GM23338 (cell line): ENCODE measurements at regions not wholly inside any gene's neighbourhood (a gene's known extent, or its start where the extent isn't known, plus 50 kb on each side); places are given as distances from the start of the nearest gene placed in this dataset.

ENCODE experiments used
- ATAC-seq: fragments of 200-7000 bp; cut with Tn5 transposase; 3 replicates; pipeline ENCODE4 v1.9.1; 2020
- DNase-seq: peaks from one replicate; pipeline ENCODE4 v3.0.0-alpha.2; 2015; ENCODE audit warnings: low spot score
- H2AFZ ChIP-seq: fragments of 200-600 bp; sonication (generic); 2 replicates; pipeline ENCODE4 v1.8.0; 2016; ENCODE audit warnings: antibody characterized with exemption, mild to moderate bottlenecking, moderate library complexity
- H3F3A ChIP-seq: fragments of 200-600 bp; sonication (generic); replicated peaks from 2 replicates; pipeline ENCODE4 v1.8.0; 2017; ENCODE audit warnings: antibody characterized with exemption, mixed run types, low read depth
- H3K27ac ChIP-seq: fragments of 200-600 bp; sonication (generic); 2 replicates; pipeline ENCODE4 v1.6.1; 2016; ENCODE audit warnings: low read depth
- H3K27me3 ChIP-seq: fragments of 200-600 bp; sonication (generic); 2 replicates; pipeline ENCODE4 v1.8.0; 2016; ENCODE audit warnings: mild to moderate bottlenecking, mixed run types, moderate library complexity; ENCODE audit not compliant: insufficient read depth
- H3K36me3 ChIP-seq: fragments of 200-600 bp; sonication (generic); 2 replicates; pipeline ENCODE4 v1.8.0; 2016; ENCODE audit warnings: mild to moderate bottlenecking; ENCODE audit not compliant: insufficient read depth
- H3K4me1 ChIP-seq: fragments of 200-600 bp; sonication (generic); 2 replicates; pipeline ENCODE4 v1.8.0; 2016; ENCODE audit warnings: mild to moderate bottlenecking, moderate library complexity; ENCODE audit not compliant: insufficient read depth
- H3K4me2 ChIP-seq: fragments of 200-600 bp; sonication (generic); 2 replicates; pipeline ENCODE4 v1.7.1; 2017; ENCODE audit warnings: mixed run types
- H3K4me3 ChIP-seq: fragments of 200-600 bp; sonication (generic); 2 replicates; pipeline ENCODE4 v1.6.1; 2016; ENCODE audit warnings: mixed run types
- H3K79me2 ChIP-seq: fragments of 200-600 bp; sonication (generic); replicated peaks from 2 replicates; pipeline ENCODE4 v1.8.0; 2017; ENCODE audit warnings: mild to moderate bottlenecking; ENCODE audit not compliant: insufficient read depth
- H3K9me2 ChIP-seq: fragments of 200-600 bp; sonication (generic); 2 replicates; pipeline ENCODE4 v1.8.0; 2017; ENCODE audit not compliant: insufficient read depth
- H4K20me1 ChIP-seq: fragments of 200-600 bp; sonication (generic); replicated peaks from 2 replicates; pipeline ENCODE4 v1.8.0; 2017; ENCODE audit warnings: mild to moderate bottlenecking; ENCODE audit not compliant: insufficient read depth
- H3K27ac Mint-ChIP-seq: 2 replicates; pipeline ENCODE4 v1.8.0; 2020; ENCODE audit warnings: inconsistent platforms, mild to moderate bottlenecking, moderate library complexity, mixed read lengths
- H3K27me3 Mint-ChIP-seq: 3 replicates; pipeline ENCODE4 v1.8.0; 2022; ENCODE audit warnings: low read depth, mild to moderate bottlenecking, moderate library complexity, mixed read lengths, inconsistent platforms; ENCODE audit not compliant: insufficient read depth, poor library complexity
- H3K36me3 Mint-ChIP-seq: 3 replicates; pipeline ENCODE4 v1.8.0; 2021; ENCODE audit warnings: low read depth, mild to moderate bottlenecking, inconsistent platforms, moderate library complexity, mixed read lengths
- H3K4me1 Mint-ChIP-seq: 3 replicates; pipeline ENCODE4 v1.8.0; 2020; ENCODE audit warnings: mild to moderate bottlenecking, inconsistent platforms, mixed read lengths
- H3K4me3 Mint-ChIP-seq: 3 replicates; pipeline ENCODE4 v1.8.0; 2021; ENCODE audit warnings: moderate library complexity, mild to moderate bottlenecking, inconsistent platforms, mixed read lengths
- H3K9me3 Mint-ChIP-seq: 3 replicates; pipeline ENCODE4 v1.8.0; 2020; ENCODE audit warnings: moderate library complexity, mild to moderate bottlenecking, inconsistent platforms, mixed read lengths
- CREB1 ChIP-seq: fragments of 250-450 bp; sonication (Bioruptor Pico); IDR thresholded peaks from 2 replicates; pipeline ENCODE4 v1.5.0; 2020; ENCODE audit warnings: low read depth, mild to moderate bottlenecking, moderate library complexity
- ETS1 ChIP-seq: IDR thresholded peaks from 2 replicates; pipeline ENCODE4 v1.6.1; 2016; ENCODE audit warnings: antibody characterized with exemption
- EZH2 ChIP-seq: fragments of 200-600 bp; sonication (generic); IDR thresholded peaks from one replicate; pipeline ENCODE4 v1.8.0; 2017; ENCODE audit warnings: antibody characterized with exemption, mild to moderate bottlenecking, low read depth; ENCODE audit not compliant: unreplicated experiment
- EZH2phosphoT487 ChIP-seq: fragments of 200-600 bp; sonication (generic); IDR thresholded peaks from one replicate; pipeline ENCODE4 v1.8.1; 2018; ENCODE audit warnings: antibody characterized with exemption; ENCODE audit not compliant: unreplicated experiment
- JUNB ChIP-seq: IDR thresholded peaks from one replicate; pipeline ENCODE4 v1.6.1; 2016; ENCODE audit warnings: antibody characterized with exemption; ENCODE audit not compliant: unreplicated experiment
- NANOG ChIP-seq: IDR thresholded peaks from 2 replicates; pipeline ENCODE4 v1.6.1; 2016; ENCODE audit warnings: antibody characterized with exemption, borderline replicate concordance
- POLR2AphosphoS5 ChIP-seq: IDR thresholded peaks from 2 replicates; pipeline ENCODE4 v1.6.1; 2016; ENCODE audit warnings: antibody characterized with exemption, low read depth
- STAT1 ChIP-seq: IDR thresholded peaks from one replicate; pipeline ENCODE4 v1.6.1; 2016; ENCODE audit warnings: antibody characterized with exemption; ENCODE audit not compliant: unreplicated experiment
- ZNF114 ChIP-seq: fragments of 250-450 bp; sonication (Bioruptor Pico); IDR thresholded peaks from 2 replicates; pipeline ENCODE4 v1.5.0; 2020; ENCODE audit warnings: mild to moderate bottlenecking, moderate library complexity
- ZNF331 ChIP-seq: fragments of 250-450 bp; sonication (Bioruptor Pico); IDR thresholded peaks from 2 replicates; pipeline ENCODE4 v1.5.0; 2020; ENCODE audit warnings: low read depth, mild to moderate bottlenecking, moderate library complexity
- ZNF462 ChIP-seq: fragments of 250-450 bp; sonication (Bioruptor Pico); IDR thresholded peaks from 2 replicates; pipeline ENCODE4 v1.5.0; 2020; ENCODE audit warnings: mild to moderate bottlenecking, moderate library complexity
- TF ChIP-seq, protein P1 (sequence below): IDR thresholded peaks from one replicate; pipeline ENCODE4 v1.6.1; 2018; ENCODE audit warnings: antibody characterized with exemption; ENCODE audit not compliant: unreplicated experiment
- TF ChIP-seq, protein P2 (sequence below), 2 experiments: fragments of 200-600 bp in 1 of 2; sonication (generic) in 1 of 2; conservative IDR thresholded peaks; 2 replicates each; pipeline versions ENCODE4 v1.5.1 to v1.6.1; 2016 to 2017; ENCODE audit warnings: antibody characterized with exemption in 2 of 2, low read depth in 2 of 2, mild to moderate bottlenecking in 2 of 2, moderate library complexity in 1 of 2

- no peaks in the 10 kb centered on the region for H3K27me3 ChIP-seq
- Mint-ChIP-seq H3K4me1 (no peaks in the 10 kb centered on the region), H3K9me3 (peaks cover 9% of the 10 kb centered on the region; the same call in 2 of the 3 replicates), H3K27me3 (no peaks in the 10 kb centered on the region), H3K27ac (no peak overlapping the region), H3K4me3 (no peak overlapping the region), H3K36me3 (peaks cover 9% of the 10 kb centered on the region; the same call in 2 of the 3 replicates)
- DNase-seq: no peak
- H3K79me2 ChIP-seq: no peaks in the 10 kb centered on the region
- no peaks in the 10 kb centered on the region for H3F3A ChIP-seq
- no peak overlapping the region for H3K4me3 ChIP-seq
- no peaks in the 10 kb centered on the region for H3K4me1 ChIP-seq
- H3K36me3 ChIP-seq: no peaks in the 10 kb centered on the region; the same call in 1 of the 2 replicates
- H3K4me2 ChIP-seq: no peak overlapping the region
- ATAC-seq: no peak
- H3K27ac ChIP-seq: no peak overlapping the region
- no peaks in the 10 kb centered on the region for H4K20me1 ChIP-seq
- TF ChIP-seq POLR2AphosphoS5 (no peak), EZH2 (no peak), STAT1 (no peak), JUNB (no peak), ZNF462 (no peak), CREB1 (no peak), ZNF331 (no peak), EZH2phosphoT487 (no peak), ZNF114 (CRISPR knock-in tag) (no peak), NANOG (no peak), ETS1 (no peak)
- TF ChIP-seq, protein P1, sequence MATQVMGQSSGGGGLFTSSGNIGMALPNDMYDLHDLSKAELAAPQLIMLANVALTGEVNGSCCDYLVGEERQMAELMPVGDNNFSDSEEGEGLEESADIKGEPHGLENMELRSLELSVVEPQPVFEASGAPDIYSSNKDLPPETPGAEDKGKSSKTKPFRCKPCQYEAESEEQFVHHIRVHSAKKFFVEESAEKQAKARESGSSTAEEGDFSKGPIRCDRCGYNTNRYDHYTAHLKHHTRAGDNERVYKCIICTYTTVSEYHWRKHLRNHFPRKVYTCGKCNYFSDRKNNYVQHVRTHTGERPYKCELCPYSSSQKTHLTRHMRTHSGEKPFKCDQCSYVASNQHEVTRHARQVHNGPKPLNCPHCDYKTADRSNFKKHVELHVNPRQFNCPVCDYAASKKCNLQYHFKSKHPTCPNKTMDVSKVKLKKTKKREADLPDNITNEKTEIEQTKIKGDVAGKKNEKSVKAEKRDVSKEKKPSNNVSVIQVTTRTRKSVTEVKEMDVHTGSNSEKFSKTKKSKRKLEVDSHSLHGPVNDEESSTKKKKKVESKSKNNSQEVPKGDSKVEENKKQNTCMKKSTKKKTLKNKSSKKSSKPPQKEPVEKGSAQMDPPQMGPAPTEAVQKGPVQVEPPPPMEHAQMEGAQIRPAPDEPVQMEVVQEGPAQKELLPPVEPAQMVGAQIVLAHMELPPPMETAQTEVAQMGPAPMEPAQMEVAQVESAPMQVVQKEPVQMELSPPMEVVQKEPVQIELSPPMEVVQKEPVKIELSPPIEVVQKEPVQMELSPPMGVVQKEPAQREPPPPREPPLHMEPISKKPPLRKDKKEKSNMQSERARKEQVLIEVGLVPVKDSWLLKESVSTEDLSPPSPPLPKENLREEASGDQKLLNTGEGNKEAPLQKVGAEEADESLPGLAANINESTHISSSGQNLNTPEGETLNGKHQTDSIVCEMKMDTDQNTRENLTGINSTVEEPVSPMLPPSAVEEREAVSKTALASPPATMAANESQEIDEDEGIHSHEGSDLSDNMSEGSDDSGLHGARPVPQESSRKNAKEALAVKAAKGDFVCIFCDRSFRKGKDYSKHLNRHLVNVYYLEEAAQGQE: no peak
- TF ChIP-seq, protein P2, sequence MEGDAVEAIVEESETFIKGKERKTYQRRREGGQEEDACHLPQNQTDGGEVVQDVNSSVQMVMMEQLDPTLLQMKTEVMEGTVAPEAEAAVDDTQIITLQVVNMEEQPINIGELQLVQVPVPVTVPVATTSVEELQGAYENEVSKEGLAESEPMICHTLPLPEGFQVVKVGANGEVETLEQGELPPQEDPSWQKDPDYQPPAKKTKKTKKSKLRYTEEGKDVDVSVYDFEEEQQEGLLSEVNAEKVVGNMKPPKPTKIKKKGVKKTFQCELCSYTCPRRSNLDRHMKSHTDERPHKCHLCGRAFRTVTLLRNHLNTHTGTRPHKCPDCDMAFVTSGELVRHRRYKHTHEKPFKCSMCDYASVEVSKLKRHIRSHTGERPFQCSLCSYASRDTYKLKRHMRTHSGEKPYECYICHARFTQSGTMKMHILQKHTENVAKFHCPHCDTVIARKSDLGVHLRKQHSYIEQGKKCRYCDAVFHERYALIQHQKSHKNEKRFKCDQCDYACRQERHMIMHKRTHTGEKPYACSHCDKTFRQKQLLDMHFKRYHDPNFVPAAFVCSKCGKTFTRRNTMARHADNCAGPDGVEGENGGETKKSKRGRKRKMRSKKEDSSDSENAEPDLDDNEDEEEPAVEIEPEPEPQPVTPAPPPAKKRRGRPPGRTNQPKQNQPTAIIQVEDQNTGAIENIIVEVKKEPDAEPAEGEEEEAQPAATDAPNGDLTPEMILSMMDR (conservative IDR thresholded peaks at IDR 0.05; ENCODE audit: low read depth in 2 of 2): no peak
- no peak overlapping the region for H2AFZ ChIP-seq
- peaks cover 5% of the 10 kb centered on the region; the same call in 1 of the 2 replicates for H3K9me2 ChIP-seq
These were observed 182.1 kb downstream of the TLE1 start for GRCh38 chr9:81506941-81507864.
